ENCODE measurements at regions not wholly inside any gene's neighbourhood (a gene's known extent, or its start where the extent isn't known, plus 50 kb on each side); places are given as distances from the start of the nearest gene placed in this dataset.

GRCh38 chrX:68936126-68936525, 107.3 kb downstream of the EFNB1 start:
- no peak for TF ChIP-seq CTCF (IDR thresholded peaks at IDR 0.05)
- TF ChIP-seq REST (IDR thresholded peaks at IDR 0.05; ENCODE audit: insufficient read depth in 1 of 2, low read depth in 2 of 2, low read length in 1 of 2) = no peak
- TF ChIP-seq POLR2AphosphoS5 (IDR thresholded peaks at IDR 0.05; ENCODE audit: low read depth, low read length) = no peak
- no peak for TF ChIP-seq SIN3A (IDR thresholded peaks at IDR 0.05; ENCODE audit: borderline replicate concordance, insufficient read depth, low read depth, low read length)
- no peak for TF ChIP-seq TCF7L2 (IDR thresholded peaks at IDR 0.05; ENCODE audit: low read depth, low read length)
